ENCODE measurements at regions not wholly inside any gene's neighbourhood (a gene's known extent, or its start where the extent isn't known, plus 50 kb on each side); places are given as distances from the start of the nearest gene placed in this dataset.

DNA sequence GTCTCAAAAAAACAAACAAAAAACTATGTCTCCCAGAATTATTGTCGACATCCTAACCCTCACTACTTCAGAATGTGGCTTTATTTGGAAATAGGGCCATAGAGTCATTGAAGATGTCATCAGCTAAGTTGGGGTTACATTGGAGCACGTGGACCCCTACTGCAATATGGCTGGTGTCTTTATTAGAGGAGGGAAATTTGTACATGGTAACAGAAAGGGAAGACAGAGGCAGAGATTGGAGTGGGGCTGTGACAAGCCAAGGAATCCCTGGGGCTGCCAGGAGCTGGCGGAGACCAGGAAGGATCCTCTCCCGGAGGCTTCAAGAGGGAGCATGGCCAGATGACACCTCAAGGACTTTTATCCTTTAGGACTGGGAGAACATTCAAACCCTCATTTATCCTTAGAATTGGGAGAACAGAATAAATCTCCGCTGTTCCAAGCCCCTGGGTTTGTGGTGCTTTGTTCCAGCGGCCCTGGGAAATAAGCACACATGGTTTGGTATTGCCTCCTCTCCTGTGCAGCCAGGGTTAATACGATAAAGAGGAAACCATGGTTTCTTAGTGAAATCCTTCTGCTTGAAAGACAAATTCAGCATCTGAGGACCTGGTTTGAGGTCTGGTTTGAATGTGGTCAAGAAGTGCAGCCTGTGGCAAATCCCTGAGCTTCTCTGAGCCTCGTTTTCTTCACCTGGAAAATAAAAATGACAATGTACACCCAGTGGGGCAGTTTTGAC is 184.7 kb downstream of the MYCN start:
- TF ChIP-seq, protein P1, sequence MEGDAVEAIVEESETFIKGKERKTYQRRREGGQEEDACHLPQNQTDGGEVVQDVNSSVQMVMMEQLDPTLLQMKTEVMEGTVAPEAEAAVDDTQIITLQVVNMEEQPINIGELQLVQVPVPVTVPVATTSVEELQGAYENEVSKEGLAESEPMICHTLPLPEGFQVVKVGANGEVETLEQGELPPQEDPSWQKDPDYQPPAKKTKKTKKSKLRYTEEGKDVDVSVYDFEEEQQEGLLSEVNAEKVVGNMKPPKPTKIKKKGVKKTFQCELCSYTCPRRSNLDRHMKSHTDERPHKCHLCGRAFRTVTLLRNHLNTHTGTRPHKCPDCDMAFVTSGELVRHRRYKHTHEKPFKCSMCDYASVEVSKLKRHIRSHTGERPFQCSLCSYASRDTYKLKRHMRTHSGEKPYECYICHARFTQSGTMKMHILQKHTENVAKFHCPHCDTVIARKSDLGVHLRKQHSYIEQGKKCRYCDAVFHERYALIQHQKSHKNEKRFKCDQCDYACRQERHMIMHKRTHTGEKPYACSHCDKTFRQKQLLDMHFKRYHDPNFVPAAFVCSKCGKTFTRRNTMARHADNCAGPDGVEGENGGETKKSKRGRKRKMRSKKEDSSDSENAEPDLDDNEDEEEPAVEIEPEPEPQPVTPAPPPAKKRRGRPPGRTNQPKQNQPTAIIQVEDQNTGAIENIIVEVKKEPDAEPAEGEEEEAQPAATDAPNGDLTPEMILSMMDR (IDR thresholded peaks at IDR 0.05; ENCODE audit: low read length) = no peak
- TF ChIP-seq EZH2 (IDR thresholded peaks at IDR 0.05; ENCODE audit: borderline replicate concordance, low read length) = no peak
